ENCODE measurements at regions not wholly inside any gene's neighbourhood (a gene's known extent, or its start where the extent isn't known, plus 50 kb on each side); places are given as distances from the start of the nearest gene placed in this dataset.

DNA sequence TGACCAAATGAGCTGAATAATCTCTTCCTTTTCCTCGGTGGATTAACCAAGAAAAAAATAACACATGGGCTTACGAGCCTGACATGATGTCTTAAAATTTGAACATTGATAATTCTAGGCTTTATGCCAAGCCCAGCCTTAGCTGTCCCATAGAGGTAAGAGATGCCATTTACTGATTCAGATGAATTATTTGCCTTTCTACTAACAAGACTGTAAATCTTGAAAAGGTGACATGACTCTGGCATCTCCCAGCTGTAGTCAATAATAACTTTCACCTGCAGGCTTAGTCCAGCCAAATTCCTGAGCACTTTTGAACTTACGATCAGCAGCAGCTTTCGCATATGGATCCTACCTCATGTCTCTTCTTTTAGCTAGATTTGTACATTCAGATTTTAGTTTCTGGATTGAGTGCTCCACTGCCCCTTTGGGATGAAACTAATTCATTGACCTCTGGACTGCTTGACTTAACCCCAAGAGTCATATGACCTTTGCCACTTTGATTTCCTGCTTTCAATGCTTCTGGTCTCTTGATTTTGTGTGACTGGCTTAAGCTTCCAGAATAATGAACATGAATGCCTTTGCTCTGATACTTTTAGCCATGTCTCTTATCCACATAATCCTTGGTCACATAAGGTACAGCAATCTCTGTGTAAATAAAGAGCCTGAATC is 876.4 kb upstream of the SLIT2 start:
- TF ChIP-seq, protein P1, sequence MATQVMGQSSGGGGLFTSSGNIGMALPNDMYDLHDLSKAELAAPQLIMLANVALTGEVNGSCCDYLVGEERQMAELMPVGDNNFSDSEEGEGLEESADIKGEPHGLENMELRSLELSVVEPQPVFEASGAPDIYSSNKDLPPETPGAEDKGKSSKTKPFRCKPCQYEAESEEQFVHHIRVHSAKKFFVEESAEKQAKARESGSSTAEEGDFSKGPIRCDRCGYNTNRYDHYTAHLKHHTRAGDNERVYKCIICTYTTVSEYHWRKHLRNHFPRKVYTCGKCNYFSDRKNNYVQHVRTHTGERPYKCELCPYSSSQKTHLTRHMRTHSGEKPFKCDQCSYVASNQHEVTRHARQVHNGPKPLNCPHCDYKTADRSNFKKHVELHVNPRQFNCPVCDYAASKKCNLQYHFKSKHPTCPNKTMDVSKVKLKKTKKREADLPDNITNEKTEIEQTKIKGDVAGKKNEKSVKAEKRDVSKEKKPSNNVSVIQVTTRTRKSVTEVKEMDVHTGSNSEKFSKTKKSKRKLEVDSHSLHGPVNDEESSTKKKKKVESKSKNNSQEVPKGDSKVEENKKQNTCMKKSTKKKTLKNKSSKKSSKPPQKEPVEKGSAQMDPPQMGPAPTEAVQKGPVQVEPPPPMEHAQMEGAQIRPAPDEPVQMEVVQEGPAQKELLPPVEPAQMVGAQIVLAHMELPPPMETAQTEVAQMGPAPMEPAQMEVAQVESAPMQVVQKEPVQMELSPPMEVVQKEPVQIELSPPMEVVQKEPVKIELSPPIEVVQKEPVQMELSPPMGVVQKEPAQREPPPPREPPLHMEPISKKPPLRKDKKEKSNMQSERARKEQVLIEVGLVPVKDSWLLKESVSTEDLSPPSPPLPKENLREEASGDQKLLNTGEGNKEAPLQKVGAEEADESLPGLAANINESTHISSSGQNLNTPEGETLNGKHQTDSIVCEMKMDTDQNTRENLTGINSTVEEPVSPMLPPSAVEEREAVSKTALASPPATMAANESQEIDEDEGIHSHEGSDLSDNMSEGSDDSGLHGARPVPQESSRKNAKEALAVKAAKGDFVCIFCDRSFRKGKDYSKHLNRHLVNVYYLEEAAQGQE (IDR thresholded peaks at IDR 0.05; ENCODE audit: low read depth, low read length): no peak
- TF ChIP-seq CTCF (IDR thresholded peaks at IDR 0.05) (no peak), EP300 (IDR thresholded peaks at IDR 0.05; ENCODE audit: borderline replicate concordance in 1 of 2, low read depth in 1 of 2, low read length in 1 of 2) (no peak), NFIC (IDR thresholded peaks at IDR 0.05; ENCODE audit: borderline replicate concordance) (no peak), TAF1 (IDR thresholded peaks at IDR 0.05; ENCODE audit: borderline replicate concordance, low read depth, low read length) (no peak), SIN3A (IDR thresholded peaks at IDR 0.05; ENCODE audit: borderline replicate concordance, low read depth, low read length) (no peak), EZH2phosphoT487 (IDR thresholded peaks at IDR 0.05; ENCODE audit: borderline replicate concordance, low read depth) (no peak)
- TF ChIP-seq, protein P2, sequence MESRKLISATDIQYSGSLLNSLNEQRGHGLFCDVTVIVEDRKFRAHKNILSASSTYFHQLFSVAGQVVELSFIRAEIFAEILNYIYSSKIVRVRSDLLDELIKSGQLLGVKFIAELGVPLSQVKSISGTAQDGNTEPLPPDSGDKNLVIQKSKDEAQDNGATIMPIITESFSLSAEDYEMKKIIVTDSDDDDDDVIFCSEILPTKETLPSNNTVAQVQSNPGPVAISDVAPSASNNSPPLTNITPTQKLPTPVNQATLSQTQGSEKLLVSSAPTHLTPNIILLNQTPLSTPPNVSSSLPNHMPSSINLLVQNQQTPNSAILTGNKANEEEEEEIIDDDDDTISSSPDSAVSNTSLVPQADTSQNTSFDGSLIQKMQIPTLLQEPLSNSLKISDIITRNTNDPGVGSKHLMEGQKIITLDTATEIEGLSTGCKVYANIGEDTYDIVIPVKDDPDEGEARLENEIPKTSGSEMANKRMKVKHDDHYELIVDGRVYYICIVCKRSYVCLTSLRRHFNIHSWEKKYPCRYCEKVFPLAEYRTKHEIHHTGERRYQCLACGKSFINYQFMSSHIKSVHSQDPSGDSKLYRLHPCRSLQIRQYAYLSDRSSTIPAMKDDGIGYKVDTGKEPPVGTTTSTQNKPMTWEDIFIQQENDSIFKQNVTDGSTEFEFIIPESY (IDR thresholded peaks at IDR 0.05; ENCODE audit: borderline replicate concordance, low read depth): no peak

All from SK-N-SH (cell line).